Fibroblast of skin of right biceps (primary cell): ENCODE measurements at regions not wholly inside any gene's neighbourhood (a gene's known extent, or its start where the extent isn't known, plus 50 kb on each side); places are given as distances from the start of the nearest gene placed in this dataset.
A peak's percentile ranks its signal among the peaks of the same experiment; 100 is the strongest.

Source experiments
- DNase-seq: peaks from one replicate; pipeline ENCODE4 v3.0.0-alpha.2; 2013

DNA sequence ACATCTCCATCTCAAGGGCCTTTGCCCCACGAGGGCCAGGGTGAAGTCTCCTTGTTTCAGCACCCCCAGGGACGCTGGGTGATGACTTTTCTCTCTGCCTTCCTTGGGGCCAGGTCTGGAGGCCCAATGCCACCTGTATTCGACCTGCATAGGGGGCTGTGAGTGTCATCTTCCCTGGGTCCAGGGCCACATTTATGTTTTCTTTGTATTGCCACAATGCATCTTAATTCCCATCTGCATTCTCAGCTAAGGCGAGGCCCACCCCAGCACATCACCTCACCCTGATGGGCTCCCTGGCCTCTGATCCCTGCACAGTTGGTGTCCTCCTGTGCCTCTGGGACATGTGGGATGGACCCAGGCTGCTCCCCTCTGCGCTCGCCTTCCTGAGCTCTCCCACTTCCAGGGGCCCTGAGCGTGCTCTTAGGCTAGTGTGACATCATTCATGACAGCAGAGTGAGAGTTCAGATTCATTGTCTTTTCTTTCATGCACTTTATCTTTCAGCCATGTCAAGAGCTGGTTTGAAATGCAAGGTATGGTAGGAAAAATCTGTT is 122.0 kb upstream of the COPS8 start:
- no peak for DNase-seq

DNA sequence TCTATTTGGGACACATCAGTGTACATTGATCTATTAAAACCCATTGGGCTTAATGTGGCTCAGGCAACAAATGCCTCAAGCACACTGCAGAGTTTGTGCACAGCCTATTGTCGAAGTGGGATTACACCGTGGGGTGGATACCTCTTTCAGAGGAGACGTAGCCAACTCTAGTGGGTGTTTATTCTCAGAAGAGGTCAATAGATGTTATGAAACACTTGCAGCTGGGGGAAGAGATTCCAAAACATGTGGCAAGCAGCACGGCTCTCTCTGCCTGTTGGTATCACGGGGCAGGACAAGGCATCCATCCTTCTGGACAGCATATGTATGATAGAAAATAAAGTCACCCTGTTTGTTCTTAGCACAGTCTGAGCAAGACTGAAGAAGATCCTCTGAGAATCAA is 121.4 kb upstream of the COPS8 start:
- DNase-seq = no peak

DNA sequence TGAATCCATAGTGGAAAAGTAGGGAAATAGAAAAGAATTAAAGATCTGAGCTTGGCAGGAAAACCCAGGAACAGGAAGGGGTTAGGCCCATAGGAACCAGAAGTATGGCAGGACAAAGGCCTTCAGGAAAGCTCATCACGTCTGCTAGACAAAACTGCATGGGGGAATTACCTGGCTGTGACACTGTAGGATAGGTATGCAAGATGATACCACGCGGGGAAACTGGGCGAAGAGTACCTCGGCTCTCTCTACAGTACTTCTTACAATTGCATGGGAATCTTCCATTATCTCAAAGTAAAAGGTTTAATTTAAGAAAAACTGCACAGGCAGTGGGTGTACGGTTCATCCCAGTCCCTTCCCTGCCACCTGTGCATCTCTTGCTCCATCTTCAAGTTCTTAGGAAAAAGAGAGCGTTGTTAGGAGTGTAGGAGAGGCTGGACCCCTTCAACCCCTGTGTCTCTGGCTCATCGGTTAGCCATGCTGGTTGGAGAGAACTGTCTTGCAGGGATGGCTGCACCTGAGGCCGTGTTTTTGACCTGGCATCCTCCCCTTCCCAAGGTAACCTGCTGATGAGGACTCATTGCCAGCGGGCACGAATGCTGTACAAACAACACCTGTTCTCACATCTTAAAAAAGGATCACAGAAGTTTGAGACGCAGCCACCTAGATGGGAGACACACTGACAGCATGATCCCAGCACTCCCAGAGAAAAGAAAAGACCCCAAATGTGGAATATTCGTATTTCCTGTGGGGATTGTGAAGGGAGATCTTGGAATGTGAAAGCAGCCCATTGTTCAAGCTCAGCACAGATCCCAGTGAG is 120.5 kb upstream of the COPS8 start:
- DNase-seq = no peak

DNA sequence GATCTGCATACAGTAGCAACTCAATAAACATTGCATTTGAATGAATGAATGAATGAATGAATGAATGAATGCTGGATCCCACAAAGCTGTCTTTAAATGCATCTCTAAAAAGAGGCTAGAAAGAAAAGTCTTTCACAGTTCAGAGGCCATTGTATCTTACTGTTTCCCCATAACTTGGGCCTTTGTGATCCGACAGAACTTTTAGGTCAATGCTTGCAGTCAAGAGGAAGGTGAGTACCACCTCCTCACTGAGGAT is 119.9 kb upstream of the COPS8 start:
- DNase-seq = no peak

DNA sequence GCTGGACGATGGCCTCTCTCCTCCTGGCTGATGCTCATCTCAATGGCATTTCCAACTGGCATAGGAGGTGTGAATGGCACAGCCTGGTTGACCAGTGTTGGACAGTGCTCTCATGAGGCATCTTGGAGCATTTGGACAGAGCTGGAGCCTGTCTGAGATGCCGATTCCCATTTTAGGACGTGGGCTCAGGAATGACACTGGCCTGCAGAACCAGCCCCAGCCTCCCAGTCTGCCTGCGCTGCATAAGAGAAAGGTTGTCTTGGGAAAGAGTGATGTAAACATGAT is 118.2 kb upstream of the COPS8 start:
- DNase-seq = no peak

DNA sequence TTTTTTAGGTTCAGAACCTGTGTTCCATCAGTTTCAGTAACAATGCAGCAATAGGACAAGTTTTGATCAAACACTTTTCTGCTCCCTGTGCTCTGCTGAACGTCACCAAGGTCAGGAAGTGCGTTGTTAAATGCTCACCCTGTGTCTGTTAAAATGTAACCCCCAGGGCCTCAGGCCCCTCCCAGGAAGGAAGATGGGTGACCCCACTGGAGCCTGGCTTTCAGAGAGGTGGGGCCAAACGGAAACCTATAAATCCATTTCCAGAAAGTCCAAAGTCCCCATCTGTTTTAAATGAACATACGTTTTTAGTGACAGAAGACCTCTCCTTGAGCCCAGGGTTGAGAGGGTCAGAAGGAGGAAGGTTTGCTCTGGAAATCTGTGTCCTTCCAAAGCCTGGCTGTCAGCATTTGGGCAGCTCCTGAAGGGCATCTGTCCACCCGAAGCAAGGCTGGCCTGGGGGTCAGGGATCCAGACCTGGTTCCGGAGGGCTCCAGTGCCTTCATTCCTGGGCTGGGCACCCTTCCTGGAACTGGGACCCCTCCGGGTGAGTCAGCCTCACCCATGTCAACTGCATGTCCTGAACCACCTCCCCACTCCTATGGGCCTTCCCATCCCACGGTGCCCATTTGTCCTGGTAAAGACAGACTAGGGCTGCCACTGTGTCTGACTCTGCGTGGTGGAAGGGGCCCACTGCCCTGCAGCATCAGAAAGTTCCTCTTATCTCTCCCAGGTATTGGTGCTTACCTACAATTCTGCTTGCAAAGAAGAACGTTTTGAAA is 117.4 kb upstream of the COPS8 start:
- DNase-seq = no peak

DNA sequence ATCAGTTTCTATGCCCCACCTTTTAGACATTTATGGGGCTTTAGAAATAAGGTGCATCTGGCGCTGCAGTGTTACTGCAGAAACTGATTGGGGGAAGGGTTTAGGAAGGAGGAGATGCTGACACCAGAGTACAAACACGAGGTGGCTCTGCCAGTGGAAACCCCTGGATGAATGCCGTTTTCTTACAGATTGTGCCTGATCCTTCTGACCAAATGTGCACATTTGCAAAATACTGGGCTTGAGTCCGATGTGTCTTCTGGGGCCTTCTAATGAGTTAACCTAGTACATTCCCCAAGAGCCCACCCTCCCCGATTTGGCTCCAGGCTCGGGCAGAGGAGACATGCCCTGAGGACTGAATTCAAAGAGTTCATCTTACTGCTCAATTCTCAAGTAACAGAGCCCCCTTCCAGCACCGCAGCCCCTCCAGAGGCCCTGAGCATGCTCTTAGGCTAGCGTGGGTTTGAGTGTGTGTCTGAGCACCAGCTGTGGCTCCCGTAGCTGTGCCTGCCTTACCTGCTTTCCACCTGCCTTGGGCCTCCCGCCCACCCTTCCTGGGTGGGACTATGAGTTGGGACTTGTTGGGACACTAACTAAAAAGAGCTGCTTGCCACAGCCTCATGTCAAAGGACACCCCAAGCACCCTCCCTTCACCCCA is 116.7 kb upstream of the COPS8 start:
- no peak for DNase-seq

DNA sequence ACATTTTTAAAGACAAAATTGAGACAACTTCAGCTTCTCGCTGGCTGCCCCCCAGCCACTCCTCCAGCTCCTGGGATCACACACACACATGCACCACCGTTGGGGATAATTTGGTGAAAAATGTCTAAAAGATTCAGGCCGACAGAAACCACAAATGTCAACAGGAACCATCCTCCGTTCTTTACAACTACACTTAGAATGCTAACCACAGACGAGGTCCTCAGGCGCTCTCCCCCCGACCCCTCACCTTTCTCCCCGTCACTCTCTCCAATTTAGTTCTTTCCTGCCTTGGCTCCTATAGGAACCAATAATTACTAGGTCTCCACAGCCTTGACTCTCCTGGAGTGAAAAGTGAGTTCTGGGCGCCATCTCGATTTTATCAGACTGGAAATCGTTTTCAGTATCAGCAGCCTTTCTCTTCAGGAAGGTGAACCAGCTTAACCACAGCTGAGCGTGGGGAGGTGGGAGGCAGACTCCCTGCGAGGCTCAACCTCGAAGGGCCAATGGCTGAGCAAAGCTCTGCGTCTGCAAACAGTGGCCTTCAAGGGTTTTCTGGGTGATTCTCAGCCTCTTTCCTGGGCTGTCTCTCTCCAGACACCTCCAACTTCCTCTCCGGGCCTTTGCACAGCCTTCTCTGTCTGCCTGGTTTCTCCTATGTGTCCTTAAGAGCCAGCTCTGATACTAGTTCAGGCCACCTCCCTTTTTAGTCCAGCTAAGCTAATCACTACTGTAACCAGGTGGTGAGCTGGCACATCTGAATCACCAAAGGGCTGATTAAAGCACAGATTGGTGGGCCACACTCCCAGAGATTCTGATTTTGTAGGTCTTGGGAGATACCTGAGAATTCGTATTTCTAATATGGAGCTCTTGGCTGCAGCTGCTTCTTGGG is 115.7 kb upstream of the COPS8 start:
- peak; percentile 29 for DNase-seq

DNA sequence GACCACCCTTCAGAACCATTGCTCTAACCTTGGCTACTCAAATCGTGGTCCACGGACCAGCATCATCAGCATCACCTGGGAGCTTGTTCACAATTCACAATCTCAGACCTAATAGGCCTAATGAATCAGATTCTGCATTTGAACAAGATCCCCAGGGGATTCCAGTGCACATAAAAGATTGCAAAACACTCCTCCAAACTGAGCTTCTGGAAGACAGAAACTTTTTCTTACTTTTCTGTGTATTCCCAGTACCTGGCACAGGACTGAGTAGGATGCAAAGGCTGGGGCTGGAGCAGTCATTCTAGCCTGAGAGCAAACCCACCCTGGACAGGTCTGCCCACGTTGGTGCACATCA is 115.1 kb upstream of the COPS8 start:
- peak; percentile 60 for DNase-seq

DNA sequence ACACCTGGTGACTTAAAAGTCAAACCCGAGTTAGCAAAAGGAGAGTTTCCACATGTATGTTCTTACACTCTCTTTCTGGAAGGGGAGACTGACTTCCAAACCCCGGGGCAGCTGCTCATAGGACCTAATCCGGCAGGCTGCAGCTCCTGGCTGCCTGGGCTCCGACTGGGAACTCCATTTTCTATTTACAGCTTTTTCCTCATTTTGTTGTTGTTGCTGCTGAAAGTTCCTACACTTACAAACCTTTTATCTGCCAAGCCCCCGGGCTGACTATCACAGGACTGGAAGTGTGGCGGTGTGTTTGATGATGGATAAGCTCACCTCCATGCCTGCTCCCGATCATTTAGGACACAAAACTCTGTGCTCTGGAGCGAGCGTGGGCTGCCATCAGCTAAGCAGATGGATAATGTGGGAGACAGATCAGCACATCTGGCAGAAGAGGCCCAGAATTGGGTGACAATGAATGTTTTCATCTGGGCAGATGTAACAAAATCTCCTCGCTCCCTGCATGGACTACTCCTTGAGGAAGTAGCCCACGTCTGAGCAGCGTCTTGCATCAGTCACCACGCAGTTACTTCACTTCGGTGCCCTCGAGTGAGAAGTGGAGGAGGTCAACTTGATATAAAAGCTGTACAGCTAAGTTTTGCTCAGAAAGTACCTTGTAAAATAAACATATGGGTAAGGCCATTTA is 114.4 kb upstream of the COPS8 start:
- DNase-seq = peak; percentile 45

DNA sequence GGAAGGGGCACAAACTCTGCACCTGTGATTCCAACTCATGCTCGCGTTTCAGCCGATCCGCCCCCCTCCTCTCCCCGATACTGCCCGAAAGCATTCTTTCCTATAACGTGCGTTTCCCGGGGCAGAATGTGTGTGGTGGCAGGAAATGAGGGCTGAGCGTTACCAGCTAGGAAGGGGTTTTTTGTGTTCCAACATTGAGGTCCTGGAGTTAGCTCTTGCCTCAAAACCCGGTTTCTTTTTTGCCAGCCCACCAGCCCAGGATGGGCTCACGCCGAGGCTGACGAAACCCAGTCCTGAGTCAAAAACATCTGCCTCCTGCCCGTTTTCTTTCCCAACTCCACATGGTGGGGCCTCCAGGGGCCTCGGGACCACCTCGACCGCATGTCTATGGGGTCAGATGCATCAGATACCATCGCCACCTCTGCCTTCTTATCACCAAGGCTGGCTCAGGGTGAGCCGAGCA is 113.7 kb upstream of the COPS8 start:
- peak; percentile 30 for DNase-seq

DNA sequence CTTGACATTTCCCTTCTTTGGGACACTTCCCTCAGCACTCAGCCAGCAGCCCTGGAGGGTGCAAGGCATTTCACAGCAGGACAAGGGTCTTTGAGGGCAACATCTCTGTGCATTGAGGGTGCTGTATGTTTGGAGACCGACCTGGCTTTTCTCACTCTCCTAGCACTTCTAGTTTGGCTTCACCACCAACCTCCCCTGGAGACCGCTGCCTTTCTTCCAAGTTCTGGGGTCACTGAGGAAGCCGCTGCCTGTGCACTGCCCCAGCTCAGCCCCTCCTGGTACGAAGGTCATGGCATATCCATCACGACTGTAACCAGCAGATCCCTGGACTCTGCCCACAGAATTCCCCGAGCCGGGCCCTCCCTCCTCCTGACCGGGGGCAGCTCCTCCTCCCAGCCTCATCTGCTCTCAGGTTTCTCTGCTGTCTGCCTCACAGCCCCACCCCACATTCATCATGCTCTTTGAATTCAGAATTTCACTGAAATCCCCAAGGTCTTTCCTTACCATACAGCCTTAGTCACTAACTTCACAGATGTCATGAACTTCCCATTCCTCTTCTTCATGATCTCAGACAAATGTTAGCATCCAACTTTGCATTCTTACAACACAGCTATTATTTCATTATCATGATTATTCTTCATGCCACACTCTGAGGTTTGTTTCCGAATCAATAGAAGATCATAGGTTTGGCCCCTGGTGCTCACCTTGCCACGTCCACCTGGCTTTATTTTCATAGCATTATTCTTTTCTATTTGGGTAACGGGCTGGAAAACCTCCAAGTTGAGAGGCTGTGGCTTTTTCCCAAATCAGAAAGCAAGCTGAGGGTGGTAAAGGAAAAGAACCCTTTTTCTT is 113.0 kb upstream of the COPS8 start:
- peak; percentile 96 for DNase-seq

DNA sequence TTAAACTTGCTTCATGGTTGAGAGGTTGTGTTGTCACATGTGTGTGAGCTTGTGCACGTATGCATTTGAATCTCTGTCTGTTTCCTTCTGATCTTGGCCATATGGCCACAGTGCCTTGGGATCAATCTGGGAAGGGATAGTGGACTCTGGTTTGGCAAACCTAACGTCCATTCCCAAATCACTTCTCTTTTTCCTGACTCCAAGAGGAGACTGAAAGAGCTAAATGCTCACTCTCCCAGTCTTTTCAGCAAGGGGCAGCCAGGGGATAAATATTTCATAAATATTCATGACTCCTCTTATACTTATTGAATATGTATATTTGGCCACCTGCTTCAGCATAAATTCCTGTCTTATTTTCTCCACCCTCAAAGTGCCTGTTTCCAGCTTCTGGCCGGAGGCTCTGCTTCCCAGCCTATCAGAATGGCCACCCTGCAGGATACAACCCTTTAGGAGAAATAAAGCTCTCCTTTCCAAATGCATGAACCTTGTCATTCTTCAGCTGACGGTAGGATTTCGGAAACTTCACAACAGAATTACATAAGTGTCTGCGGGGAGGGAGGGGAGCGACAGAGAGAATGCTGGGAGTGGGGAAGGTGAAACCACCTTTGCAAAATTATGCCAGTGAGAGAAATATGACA is 112.2 kb upstream of the COPS8 start:
- DNase-seq = no peak

DNA sequence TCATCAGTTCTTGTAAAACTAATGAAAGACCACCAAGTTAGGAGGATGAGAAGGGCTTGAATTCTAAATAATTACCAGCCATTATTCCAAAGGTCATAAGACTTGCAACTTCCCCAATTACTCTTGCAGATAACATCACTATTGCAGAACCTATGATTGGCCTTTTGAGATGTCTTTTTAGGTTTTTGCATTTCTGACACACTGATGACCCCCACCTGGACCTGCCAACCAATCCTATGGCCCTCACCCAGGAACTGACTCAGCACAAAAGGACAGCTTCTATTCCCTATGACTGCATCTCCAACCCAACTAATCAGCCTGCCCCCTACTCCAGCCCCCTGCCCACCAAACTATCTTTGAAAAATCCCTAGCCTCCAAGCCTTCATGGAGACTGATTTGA is 111.5 kb upstream of the COPS8 start:
- DNase-seq = no peak

DNA sequence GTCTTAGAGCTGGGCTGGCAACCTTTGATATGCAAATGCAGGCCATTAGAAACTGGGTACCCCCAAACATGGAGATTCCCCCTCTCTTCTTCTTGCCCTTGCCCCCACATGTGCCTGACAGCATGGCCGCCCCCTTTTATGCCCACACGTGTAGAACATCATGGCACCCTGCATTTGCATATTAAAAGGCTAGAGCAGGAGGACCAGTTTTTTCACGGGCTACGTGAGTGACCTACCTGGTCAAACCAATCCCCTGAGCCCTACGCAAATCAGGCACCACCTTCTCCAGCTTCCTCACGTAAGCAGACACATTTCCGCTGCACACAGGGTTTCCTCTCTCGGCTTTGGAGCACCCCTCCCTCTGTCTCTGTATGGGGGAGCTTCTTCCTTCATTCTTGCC is 110.9 kb upstream of the COPS8 start:
- no peak for DNase-seq

DNA sequence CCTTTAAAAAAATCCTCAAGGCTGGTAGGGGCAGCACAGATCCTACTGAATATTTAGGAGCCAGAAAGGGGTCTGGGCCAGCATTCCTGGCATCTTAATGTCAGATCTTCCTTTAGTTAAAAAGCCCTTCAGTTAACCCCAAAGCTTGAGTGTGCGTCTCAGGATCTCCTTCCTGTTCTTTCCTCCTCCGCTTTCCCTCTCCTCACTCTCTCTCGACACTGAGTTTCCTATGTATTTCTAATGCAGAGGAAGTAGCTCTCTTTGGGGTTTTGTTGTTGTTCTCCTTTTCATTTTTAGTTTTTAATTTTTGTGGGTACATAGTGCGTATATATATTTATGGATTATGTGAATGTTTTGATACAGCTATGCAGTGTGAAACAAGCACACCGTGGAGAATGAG is 109.9 kb upstream of the COPS8 start:
- no peak for DNase-seq

DNA sequence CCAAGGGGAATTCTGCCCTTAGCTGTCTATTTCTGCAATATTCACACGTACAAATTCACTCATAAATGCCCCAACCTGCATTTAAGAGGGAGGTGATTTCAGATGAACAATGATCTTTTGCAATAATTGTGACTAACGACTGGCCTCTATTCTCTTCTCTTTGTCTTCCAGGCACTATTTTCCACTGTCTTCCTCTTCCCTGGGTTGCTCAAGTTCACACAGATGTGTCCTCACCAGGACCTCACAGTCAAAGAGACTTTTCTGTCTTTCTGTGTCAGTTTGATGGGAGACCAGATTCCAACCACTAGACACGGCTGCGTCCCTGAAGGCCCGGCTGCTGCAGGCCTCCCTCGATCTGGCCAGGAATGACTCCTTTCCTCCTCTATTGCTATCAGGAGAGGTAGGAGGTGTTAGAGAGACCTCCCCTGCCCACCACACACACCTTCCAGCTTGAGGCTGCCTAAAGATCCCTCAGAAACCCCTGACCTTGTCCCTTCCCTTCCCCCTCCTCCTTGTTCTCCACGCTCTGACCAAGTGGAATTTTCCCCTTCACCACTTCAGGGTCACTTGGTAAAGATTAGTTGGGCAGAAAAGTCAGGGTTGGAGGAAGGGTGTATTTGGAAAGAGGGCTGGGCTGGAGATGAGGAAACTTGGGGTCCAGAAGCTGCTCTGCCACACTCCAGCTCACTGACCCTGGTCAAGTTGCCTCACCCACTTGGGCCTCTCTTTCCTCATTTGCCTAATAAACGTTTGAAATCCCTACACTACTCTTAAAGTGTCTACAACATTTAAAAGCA is 109.2 kb upstream of the COPS8 start:
- DNase-seq = no peak

DNA sequence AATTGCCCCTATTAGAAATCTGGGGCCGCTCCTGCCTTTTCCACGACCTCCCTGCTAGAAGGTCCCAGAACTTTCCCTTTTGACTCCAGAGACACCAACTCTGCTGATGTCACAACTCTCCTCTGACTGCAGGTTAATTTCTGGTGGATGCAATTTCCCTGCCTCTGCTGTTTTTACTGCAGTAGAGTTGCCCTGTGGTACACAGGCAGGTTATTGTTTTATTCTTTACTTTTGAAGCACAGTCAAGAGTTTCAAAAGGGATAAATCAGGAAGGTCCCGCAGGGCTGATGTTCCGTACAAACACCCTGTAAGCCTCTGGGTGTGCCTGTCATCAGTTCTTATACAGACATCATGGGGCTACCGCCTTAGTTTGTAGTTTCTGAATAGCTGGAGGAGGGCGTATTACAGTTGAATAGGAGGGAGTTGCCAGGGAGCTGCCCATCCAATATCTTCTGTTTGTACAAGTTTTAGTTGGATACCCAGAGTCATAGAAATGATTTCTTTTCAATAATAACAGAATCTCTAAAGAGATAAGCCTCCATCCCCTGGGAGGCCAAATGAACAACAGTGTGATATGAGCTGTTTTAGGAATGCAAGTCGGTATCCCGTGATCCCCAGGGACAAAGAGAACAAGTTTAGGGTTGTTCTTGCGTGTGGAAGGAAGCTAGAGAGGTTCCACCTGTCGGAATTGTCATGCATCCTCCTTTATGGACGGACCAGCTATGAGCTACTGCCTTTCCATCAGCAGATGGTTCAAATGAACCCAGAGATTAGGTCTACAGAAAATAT is 108.4 kb upstream of the COPS8 start:
- DNase-seq = no peak

DNA sequence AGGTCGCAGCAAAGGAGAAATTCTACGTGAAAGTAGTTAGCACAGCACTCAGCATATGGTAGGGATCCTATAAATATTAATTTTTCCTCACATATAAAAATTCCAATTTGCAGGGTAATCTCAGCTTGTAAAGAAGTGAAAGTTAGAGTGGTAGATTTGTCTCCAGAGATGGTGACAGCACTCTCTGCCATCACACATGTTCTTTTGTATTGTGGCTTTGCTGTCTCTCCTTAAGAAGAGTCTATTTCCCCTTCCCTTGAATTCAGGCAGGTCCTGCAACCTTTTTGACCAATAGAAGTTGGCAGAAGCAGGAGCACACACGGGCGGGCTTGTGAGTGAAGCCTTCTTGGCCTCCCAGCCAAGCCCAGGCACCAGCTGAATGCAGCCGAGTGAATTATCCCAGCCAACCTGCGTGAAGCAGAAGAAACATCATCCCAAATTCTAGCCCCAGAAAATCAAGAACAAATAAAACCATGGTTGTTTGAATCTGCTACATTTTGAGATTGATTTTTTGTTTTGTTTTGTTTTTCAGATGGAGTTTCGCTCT is 107.8 kb upstream of the COPS8 start:
- DNase-seq = no peak
